Adrenal gland (tissue), 9 donors: ENCODE measurements at regions not wholly inside any gene's neighbourhood (a gene's known extent, or its start where the extent isn't known, plus 50 kb on each side); places are given as distances from the start of the nearest gene placed in this dataset.

Source experiments
- DNase-seq, 7 donors: peaks; one replicate each; pipeline ENCODE4 v3.0.0-alpha.2; 2019 to 2020
- H3K27ac ChIP-seq, 5 donors: fragments of 200-600 bp; sonication (generic) in 4 of 5; 1 replicate in 3 of 5; 2 replicates in 2 of 5; pipeline versions ENCODE4 v1.5.1 to v1.8.0; 2016 to 2020; ENCODE audit warnings: mild to moderate bottlenecking in 1 of 5
- H3K27me3 ChIP-seq: fragments of 200-600 bp; 2 replicates; pipeline ENCODE4 v1.8.0; 2021
- H3K36me3 ChIP-seq, 2 donors: fragments of 200-600 bp; replicated peaks in 1 of 2; 1 replicate in 1 of 2; 2 replicates in 1 of 2; pipeline versions ENCODE4 v1.5.1 to v1.8.0; 2018 to 2022
- H3K4me1 ChIP-seq, 2 donors: fragments of 200-600 bp; replicated peaks in 1 of 2; 1 replicate in 1 of 2; 2 replicates in 1 of 2; pipeline versions ENCODE4 v1.5.1 to v1.8.0; 2018 to 2021
- H3K4me3 ChIP-seq, 4 donors: fragments of 200-600 bp; sonication (generic) in 3 of 4; one replicate each; pipeline ENCODE4 v1.5.1; 2016 to 2018
- H3K9me3 ChIP-seq, 3 donors: fragments of 200-600 bp; sonication (generic) in 1 of 3; replicated peaks in 1 of 3; 1 replicate in 2 of 3; 2 replicates in 1 of 3; pipeline versions ENCODE4 v1.5.1 to v1.8.0; 2016 to 2021
- POLR2A ChIP-seq, 2 donors: fragments of 450-650 bp; IDR thresholded peaks; one replicate each; pipeline ENCODE4 v1.6.1; 2017; ENCODE audit warnings: antibody characterized with exemption in 2 of 2, mild to moderate bottlenecking in 2 of 2, moderate library complexity in 1 of 2
- WGBS, 4 donors: extraction: QIAGEN DNeasy Blood & Tissue Kit in 2 of 4; methylation state at CpG; one replicate each; pipeline versions ENCODE4 v1.1.5 to v1.1.7; 2013 to 2017; 5-methylcytosine and 5-hydroxymethylcytosine counted together
- intact Hi-C, 2 donors: fragments of 100-400 bp; cut with DNase I; formaldehyde crosslinking; loops; one replicate each; pipeline versions ENCODE4 v1.14.1 to v1.15.0; 2022 to 2023
- TF ChIP-seq, protein P1 (sequence below), 6 experiments: fragments of 450-650 bp in 4 of 6; fragments of 200-600 bp in 2 of 6; sonication (generic) in 1 of 6; IDR thresholded peaks; 1 replicate in 5 of 6; 2 replicates in 1 of 6; pipeline versions ENCODE4 v1.5.1 to v1.8.0; 2016 to 2021; ENCODE audit warnings: antibody characterized with exemption in 6 of 6, mild to moderate bottlenecking in 2 of 6, moderate library complexity in 1 of 6
- donor health status: healthy with polysubstance abuse.
- donor health status: Bipolar disorder and iron deficiency.
- donor health status: DM: yes; HTN: yes; CAD: no.
- donor health status: DM: no; HTN: no; CAD: no.
- donor health status: DM: no; HTN: no; CAD: no.

DNA sequence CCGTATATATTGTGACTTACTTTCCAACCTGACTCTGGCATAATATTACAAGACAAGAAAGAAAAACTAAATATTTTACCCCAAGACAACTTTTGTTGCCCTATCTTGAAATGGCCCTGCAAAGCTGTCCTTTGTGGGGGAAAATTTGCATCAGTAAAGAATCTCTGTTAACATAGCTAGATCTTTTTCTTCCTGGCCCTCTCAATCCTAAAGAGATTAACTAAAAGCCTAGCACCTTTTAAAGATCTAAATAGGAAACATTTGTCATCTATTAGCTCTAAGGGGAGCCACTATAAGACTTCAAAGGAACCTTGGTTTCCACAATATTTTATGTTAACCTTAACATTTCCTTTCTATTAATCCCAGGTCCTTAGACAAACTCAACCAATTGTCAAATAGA is 199.0 kb upstream of the SLITRK3 start:
- H3K4me1 ChIP-seq, result no peaks in the 10 kb centered on the region
- no peak for DNase-seq
- intact Hi-C loops, result no loop called here
- no peaks in the 10 kb centered on the region for H3K9me3 ChIP-seq
- no peak overlapping the region for H3K27ac ChIP-seq
- 61 to 81% (median 75%) methylated on average over 1 of the region's 1 CpG for WGBS, 4 donors
- H3K36me3 ChIP-seq, result no peaks in the 10 kb centered on the region
- no peak overlapping the region for H3K4me3 ChIP-seq
- no peaks in the 10 kb centered on the region for H3K27me3 ChIP-seq
- no peak for TF ChIP-seq POLR2A (IDR thresholded peaks at IDR 0.05)
- TF ChIP-seq, protein P1, sequence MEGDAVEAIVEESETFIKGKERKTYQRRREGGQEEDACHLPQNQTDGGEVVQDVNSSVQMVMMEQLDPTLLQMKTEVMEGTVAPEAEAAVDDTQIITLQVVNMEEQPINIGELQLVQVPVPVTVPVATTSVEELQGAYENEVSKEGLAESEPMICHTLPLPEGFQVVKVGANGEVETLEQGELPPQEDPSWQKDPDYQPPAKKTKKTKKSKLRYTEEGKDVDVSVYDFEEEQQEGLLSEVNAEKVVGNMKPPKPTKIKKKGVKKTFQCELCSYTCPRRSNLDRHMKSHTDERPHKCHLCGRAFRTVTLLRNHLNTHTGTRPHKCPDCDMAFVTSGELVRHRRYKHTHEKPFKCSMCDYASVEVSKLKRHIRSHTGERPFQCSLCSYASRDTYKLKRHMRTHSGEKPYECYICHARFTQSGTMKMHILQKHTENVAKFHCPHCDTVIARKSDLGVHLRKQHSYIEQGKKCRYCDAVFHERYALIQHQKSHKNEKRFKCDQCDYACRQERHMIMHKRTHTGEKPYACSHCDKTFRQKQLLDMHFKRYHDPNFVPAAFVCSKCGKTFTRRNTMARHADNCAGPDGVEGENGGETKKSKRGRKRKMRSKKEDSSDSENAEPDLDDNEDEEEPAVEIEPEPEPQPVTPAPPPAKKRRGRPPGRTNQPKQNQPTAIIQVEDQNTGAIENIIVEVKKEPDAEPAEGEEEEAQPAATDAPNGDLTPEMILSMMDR (IDR thresholded peaks at IDR 0.05), result no peak

DNA sequence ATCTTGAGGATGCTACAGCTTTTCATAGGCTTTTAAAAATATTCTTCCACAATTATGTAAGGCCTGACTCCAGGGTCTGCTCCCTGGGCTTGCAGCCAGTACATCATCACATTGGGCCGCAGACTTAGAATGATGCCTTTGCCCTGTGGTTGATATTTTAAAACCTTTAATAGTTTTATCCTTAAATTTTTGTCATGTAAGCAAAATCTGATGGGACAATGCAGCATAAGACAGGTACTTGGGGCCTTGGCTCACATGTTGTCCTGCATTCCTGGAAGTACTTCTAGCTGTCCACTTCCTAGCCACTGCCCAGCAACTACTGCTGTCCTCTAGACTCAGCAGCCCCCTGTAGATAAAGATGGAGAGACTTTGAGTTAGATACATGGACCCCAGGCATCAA is 197.3 kb upstream of the SLITRK3 start:
- no peak for TF ChIP-seq POLR2A (IDR thresholded peaks at IDR 0.05)
- TF ChIP-seq, protein P1 (IDR thresholded peaks at IDR 0.05), result no peak
- Histone ChIP-seq H3K9me3 (no peaks in the 10 kb centered on the region), H3K27ac (no peak overlapping the region), H3K4me1 (no peaks in the 10 kb centered on the region), H3K27me3 (no peaks in the 10 kb centered on the region), H3K36me3 (no peaks in the 10 kb centered on the region), H3K4me3 (no peak overlapping the region)
- 89 to 100% (median 94%) methylated on average over 1 of the region's 1 CpG for WGBS, 4 donors
- intact Hi-C loops, result no loop called here
- no peak for DNase-seq

DNA sequence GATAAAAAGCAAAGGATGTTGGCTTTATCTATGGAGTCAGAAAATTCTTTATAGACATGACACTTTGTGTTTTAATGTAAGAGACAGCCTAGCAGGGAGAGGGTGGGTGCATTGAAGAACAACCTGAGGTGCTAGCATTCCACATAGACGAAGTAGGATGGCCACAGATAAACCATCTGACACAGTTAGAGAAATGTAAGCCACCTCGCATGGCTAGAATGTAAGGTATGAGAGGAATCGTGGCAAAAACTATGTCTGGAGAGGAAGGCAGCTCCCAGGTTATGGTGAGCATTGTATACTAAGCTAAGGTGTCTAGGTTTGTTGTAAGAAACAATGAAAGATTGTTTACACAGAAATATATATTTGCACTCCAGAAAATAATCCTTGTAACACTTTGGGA is 194.0 kb upstream of the SLITRK3 start:
- Histone ChIP-seq H3K27me3 (no peaks in the 10 kb centered on the region), H3K36me3 (no peaks in the 10 kb centered on the region), H3K4me3 (no peak overlapping the region), H3K27ac (no peak overlapping the region), H3K9me3 (no peaks in the 10 kb centered on the region), H3K4me1 (no peaks in the 10 kb centered on the region)
- intact Hi-C loops, result no loop called here
- whole genome bisulfite sequencing, 4 donors, result 67 to 74% (median 69%) methylated on average over 3 of the region's 3 CpGs
- DNase-seq, result no peak
- TF ChIP-seq, protein P1 (IDR thresholded peaks at IDR 0.05), result no peak
- TF ChIP-seq POLR2A (IDR thresholded peaks at IDR 0.05), result no peak

DNA sequence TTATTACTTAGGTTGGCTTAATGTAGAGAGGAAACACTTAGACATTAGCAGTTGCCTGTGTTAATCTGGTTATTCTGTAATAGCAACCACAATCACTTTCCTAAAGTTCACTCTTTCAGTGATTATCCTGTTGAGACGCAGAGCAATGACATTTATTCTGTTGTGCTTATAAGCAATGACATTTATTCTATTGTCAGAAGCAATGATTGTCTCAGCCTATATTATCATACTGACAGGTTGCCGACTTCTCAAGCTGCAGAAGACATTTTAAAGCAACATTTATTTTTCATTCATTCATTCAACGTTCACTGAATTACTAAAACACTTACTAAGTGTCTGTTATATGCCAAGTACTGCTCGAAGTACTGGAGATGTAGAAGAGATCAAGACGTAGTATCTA is 193.5 kb upstream of the SLITRK3 start:
- H3K9me3 ChIP-seq, result no peaks in the 10 kb centered on the region
- WGBS, 4 donors, result 69 to 77% (median 73%) methylated on average over 5 of the region's 5 CpGs
- intact Hi-C loops, result no loop called here

More for the DNA sequence above, 193.5 kb upstream of the SLITRK3 start:
- no peak for TF ChIP-seq POLR2A (IDR thresholded peaks at IDR 0.05)
- TF ChIP-seq, protein P1 (IDR thresholded peaks at IDR 0.05), result no peak
- Histone ChIP-seq H3K27me3 (no peaks in the 10 kb centered on the region), H3K4me1 (no peaks in the 10 kb centered on the region), H3K27ac (no peak overlapping the region), H3K36me3 (no peaks in the 10 kb centered on the region), H3K4me3 (no peak overlapping the region)
- no peak for DNase-seq
